Coronary artery (tissue), 2 donors: ENCODE measurements at regions not wholly inside any gene's neighbourhood (a gene's known extent, or its start where the extent isn't known, plus 50 kb on each side); places are given as distances from the start of the nearest gene placed in this dataset.

Experiments
- DNase-seq: peaks from one replicate; pipeline ENCODE4 v3.0.0-alpha.2; 2017; ENCODE audit warnings: low spot score
- H3K27ac ChIP-seq, 2 donors: fragments of 200-600 bp; sonication (generic); one replicate each; pipeline ENCODE4 v1.5.1; 2016 to 2019
- H3K4me3 ChIP-seq: fragments of 200-600 bp; sonication (generic); 2 replicates; pipeline ENCODE4 v1.5.1; 2016; ENCODE audit warnings: mild to moderate bottlenecking, moderate library complexity
- TF ChIP-seq, protein P1 (sequence below): fragments of 200-600 bp; sonication (generic); IDR thresholded peaks from one replicate; pipeline ENCODE4 v1.5.1; 2019; ENCODE audit warnings: antibody characterized with exemption

- no peak overlapping the region for H3K4me3 ChIP-seq
- TF ChIP-seq, protein P1, sequence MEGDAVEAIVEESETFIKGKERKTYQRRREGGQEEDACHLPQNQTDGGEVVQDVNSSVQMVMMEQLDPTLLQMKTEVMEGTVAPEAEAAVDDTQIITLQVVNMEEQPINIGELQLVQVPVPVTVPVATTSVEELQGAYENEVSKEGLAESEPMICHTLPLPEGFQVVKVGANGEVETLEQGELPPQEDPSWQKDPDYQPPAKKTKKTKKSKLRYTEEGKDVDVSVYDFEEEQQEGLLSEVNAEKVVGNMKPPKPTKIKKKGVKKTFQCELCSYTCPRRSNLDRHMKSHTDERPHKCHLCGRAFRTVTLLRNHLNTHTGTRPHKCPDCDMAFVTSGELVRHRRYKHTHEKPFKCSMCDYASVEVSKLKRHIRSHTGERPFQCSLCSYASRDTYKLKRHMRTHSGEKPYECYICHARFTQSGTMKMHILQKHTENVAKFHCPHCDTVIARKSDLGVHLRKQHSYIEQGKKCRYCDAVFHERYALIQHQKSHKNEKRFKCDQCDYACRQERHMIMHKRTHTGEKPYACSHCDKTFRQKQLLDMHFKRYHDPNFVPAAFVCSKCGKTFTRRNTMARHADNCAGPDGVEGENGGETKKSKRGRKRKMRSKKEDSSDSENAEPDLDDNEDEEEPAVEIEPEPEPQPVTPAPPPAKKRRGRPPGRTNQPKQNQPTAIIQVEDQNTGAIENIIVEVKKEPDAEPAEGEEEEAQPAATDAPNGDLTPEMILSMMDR, result no peak
- DNase-seq, result no peak
These were observed 481.3 kb downstream of the GADD45G start for GRCh38 chr9:90086101-90086511.

GRCh38 chr9:90088434-90088833, 483.6 kb downstream of the GADD45G start:
- DNase-seq, result no peak
- H3K27ac ChIP-seq, result no peak overlapping the region
- TF ChIP-seq, protein P1, result no peak
- H3K4me3 ChIP-seq, result no peak overlapping the region

More at GRCh38 chr9:90086101-90086511, 481.3 kb downstream of the GADD45G start:
- H3K27ac ChIP-seq, result no peak overlapping the region

GRCh38 chr9:90088856-90089255, 484.0 kb downstream of the GADD45G start:
- TF ChIP-seq, protein P1, result no peak
- DNase-seq, result no peak

GRCh38 chr9:90090997-90091396, 486.2 kb downstream of the GADD45G start:
- no peak overlapping the region for H3K4me3 ChIP-seq
- no peak for DNase-seq
- TF ChIP-seq, protein P1, result no peak
- H3K27ac ChIP-seq, result no peak overlapping the region

More at GRCh38 chr9:90088856-90089255, 484.0 kb downstream of the GADD45G start:
- no peak overlapping the region for H3K4me3 ChIP-seq
- no peak overlapping the region for H3K27ac ChIP-seq

GRCh38 chr9:90092508-90092907, 487.7 kb downstream of the GADD45G start:
- H3K4me3 ChIP-seq, result no peak overlapping the region
- no peak overlapping the region for H3K27ac ChIP-seq
- DNase-seq, result no peak
- TF ChIP-seq, protein P1, result no peak

- no peak for DNase-seq
- TF ChIP-seq, protein P1, result no peak
- H3K4me3 ChIP-seq, result no peak overlapping the region
- H3K27ac ChIP-seq, result no peak overlapping the region
These were observed 490.9 kb downstream of the GADD45G start for GRCh38 chr9:90095682-90096081.

- no peak for DNase-seq
- Histone ChIP-seq H3K4me3 (no peak overlapping the region), H3K27ac (no peak overlapping the region)
- TF ChIP-seq, protein P1, result no peak
These were observed 492.4 kb downstream of the GADD45G start for GRCh38 chr9:90097237-90097636.
